Inferior parietal cortex (tissue), 1 donor: ENCODE measurements at regions not wholly inside any gene's neighbourhood (a gene's known extent, or its start where the extent isn't known, plus 50 kb on each side); places are given as distances from the start of the nearest gene placed in this dataset.
"Not testable (repeated sequence)": the region's sequence is repeated elsewhere in the genome, so short reads cannot be mapped to it uniquely, and the experiment has no call there.

Experiments
- DNase-seq: peaks from one replicate; pipeline ENCODE4 v3.0.0-alpha.2; 2016; ENCODE audit errors: extremely low spot score

DNA sequence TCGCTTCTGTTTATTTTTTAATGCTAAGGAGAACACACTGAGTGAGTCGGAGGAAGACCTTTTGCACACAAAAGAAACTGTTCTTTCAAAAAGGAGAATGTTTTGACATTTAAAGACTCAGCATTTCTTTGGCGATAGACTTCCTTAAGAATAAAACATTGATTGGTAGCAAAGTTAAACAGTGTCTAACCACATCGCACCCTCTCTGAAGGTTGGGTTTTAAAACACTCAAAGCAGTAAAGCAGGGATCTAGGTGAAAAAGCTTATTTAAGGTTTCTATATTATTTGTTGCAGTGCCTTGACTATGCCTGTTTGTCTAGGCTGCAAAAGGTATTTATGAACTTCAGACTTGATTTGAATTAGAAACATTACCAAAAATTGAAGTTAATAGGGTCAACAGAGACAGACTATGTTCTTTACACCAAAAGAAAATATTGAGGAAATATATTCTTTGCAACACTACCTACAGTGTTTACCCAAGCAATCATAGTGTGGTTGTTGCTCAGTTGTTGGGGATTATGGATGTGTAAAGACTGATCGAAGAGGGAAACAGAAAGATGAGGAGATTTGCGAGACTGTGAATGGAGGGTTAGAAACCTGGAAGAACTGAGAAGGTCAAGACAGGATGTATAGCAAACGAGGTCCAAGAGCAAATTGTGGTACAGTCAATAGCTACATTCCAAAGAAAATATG, 297.8 kb upstream of the SLC39A10 start:
- no peak for DNase-seq

DNA sequence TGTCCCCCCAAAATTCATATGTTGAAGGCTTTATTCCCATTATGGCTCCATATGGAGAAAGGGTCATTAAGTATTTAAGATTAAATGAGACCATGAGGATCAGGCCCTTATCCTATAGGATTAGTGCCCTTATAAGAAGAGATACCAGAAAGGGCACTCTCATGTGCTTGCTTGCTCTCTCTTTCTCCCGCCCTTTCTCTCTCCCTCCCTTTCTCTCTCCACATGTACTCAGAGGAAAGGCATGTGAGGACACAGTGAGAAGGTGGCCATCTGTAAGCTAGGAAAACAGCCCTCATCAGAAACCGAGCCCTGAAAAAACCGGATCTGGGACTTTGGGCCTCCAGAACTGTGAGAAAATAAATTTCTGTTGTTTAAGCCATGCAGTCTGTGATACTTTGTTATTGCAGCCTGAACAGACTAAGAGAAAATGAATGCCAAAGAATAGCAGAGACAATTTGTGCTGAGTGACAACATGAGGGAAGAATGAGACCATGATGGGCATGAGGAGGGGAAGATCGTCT, 300.0 kb upstream of the SLC39A10 start:
- DNase-seq = no peak

- DNase-seq = no peak
Measured at GRCh38 chr2:195356026-195356425, 301.0 kb upstream of the SLC39A10 start.

DNA sequence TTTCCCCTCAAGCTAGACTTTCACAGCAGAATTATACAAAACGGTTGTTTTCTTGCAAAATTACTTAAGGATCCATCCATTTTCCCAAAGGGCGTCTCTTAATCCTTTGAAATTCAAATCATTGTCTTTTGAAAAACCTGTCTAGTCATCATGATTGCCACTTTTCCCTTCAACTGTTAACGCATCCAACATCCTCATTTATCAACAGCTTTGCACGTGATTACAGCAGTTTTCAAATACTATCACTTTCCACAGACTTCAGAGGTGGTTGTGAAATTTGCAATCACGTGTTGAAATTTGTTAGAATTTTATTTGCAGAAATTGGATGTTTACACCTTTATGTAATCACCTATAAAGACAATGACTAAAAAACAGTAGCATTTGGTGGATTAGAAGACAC, 304.4 kb upstream of the SLC39A10 start:
- no peak for DNase-seq

- no peak for DNase-seq
Measured at GRCh38 chr2:195343942-195344530, 313.0 kb upstream of the SLC39A10 start.

GRCh38 chr2:195343540-195343939, 313.5 kb upstream of the SLC39A10 start:
- DNase-seq = no peak

- DNase-seq = no peak
Measured at GRCh38 chr2:195342061-195342460, 315.0 kb upstream of the SLC39A10 start.

- DNase-seq = no peak
Measured at GRCh38 chr2:195338856-195339255, 318.2 kb upstream of the SLC39A10 start.

DNA sequence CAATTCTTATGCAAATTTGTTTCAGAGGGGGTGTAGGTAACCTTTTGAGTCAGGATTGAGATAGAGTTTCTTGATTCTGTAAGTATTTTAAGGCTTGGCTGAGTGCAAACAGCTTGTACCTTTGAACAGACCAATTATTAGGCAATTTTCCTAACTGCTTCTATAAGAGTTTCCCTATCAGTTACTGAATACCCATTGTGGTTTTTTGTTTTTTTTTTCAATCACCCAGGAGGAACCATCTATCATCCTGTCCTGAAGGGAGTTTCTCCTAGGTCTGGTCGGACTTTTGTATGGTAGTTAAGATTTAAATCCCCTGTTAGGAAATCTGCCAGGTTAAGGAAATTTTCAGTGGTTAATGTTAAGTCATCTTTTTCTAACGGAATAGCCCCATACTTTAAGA, 319.4 kb upstream of the SLC39A10 start:
- no peak for DNase-seq

DNA sequence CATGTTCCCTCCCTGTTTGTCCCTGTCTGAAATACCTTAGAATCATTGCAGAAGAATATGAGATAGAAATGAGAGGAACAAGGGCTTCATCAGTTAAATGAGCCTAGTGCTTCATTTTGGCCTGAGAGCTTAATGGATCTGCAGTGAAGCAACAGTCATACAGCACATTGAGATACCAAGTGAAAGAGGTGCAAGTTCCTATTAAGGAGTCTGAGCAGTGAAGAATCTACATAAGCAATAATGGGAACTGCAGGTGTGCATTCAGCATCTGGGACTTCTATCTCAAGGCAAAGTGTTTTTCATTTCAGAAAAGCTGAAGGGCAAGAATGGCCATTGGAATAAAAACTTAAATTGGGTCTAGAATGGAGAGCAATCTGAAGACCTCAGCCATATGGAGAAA, 323.2 kb upstream of the SLC39A10 start:
- no peak for DNase-seq

DNA sequence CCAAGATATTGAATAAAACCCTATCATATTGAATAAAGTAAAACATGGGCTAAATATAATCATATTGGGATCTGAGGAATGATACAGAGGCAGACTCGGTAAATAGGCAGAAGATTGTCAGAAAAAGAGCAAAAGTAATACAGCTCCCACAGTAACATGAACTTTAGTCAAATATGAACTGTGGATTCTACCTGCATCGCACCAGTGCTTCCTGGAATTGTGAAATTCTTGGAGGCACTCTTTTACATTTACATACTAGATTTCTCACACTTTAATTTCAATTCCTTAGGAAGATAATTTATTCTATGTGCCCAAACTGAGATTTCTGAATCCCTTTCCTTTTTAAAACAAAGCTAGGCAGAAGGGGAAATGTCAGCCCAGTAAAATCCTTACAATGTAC, 325.1 kb upstream of the SLC39A10 start:
- no peak for DNase-seq

- no peak for DNase-seq
Measured at GRCh38 chr2:195331129-195331528, 325.9 kb upstream of the SLC39A10 start.

- no peak for DNase-seq
Measured at GRCh38 chr2:195330513-195330956, 326.5 kb upstream of the SLC39A10 start.

GRCh38 chr2:195329784-195330183, 327.2 kb upstream of the SLC39A10 start:
- DNase-seq = not testable (repeated sequence)

- DNase-seq = no peak
Measured at GRCh38 chr2:195326537-195326936, 330.5 kb upstream of the SLC39A10 start.

DNA sequence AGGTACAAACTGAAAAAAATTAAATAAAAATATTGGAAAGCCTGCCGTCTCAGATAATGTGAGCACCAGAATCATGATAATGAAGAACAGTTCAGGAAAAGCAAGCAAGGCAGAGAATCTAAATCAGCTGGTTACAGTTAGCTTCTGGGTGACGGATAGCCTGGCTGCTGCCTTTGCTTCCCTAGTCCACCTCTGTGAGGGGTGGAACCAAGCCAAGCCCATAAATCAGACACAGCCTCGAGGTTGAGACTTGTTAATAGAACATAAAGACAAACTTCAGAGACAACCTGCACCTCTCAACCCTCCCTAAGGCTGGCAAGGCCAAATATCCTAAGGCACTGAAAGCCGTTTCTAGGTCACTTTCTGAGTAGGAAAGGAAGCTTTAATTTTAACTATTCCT, 334.7 kb upstream of the SLC39A10 start:
- DNase-seq = no peak

- DNase-seq = no peak
Measured at GRCh38 chr2:195320413-195320973, 336.5 kb upstream of the SLC39A10 start.

GRCh38 chr2:195319548-195320412, 337.2 kb upstream of the SLC39A10 start:
- no peak for DNase-seq

- no peak for DNase-seq
Measured at GRCh38 chr2:195319112-195319460, 337.9 kb upstream of the SLC39A10 start.

DNA sequence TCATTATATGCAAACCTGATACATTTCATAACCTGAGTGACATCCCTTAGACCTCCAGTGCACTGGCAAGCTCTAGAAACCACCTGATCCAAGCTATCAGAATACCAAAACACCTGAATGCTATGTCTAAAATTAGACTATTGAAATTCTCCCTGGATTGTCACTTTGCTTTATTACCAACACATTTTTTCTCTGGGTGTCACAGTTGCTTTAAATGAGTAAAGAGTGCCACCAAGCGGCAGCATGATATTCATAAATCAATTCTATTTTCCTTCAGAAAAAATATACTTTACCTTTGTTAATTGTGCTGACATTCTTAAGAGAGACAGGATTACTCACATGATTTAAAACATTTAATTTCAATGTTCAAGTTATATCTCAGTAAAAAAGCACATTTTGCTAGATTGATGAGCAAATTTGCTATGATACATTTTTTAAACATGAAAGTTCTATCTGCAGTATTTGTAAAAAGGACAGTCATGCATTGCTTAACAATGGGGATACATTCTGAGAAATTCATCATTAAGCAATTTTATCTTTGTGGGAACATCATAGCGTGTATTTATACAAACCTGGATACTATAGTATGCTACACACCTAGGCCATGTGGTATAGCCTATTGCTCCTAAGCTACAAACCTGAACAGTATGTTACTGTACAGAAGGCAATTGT, 338.4 kb upstream of the SLC39A10 start:
- peak; percentile 76 for DNase-seq

DNA sequence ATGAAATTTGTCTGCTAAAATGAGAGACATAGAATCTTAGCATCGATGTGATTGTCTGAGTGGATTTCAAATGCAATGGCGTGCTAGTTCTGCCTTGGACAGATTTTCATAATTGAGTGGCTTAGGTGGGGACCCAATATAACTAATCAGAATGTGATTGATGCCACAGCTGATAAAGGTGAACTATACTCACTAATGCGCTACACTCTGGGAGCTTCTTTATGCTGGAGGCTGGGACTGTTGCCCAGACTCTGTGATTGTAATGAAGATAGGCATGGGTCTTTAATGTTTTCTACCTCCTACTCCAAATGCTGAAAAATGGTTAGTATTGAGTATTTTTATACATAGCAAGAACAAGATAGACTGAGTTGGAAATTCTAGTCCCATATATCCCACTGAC, 339.5 kb upstream of the SLC39A10 start:
- DNase-seq = no peak

- DNase-seq = no peak
Measured at GRCh38 chr2:195316486-195316885, 340.5 kb upstream of the SLC39A10 start.
